Mammary epithelial cell (primary cell): ENCODE measurements at regions not wholly inside any gene's neighbourhood (a gene's known extent, or its start where the extent isn't known, plus 50 kb on each side); places are given as distances from the start of the nearest gene placed in this dataset.
"Not testable (repeated sequence)": the region's sequence is repeated elsewhere in the genome, so short reads cannot be mapped to it uniquely, and the experiment has no call there.

Source experiments
- CTCF ChIP-seq, 2 donors: IDR thresholded peaks in 1 of 2; conservative IDR thresholded peaks in 1 of 2; 2 replicates each; pipeline ENCODE4 v1.5.1; 2011 to 2012; ENCODE audit warnings: inconsistent platforms in 2 of 2, low read length in 2 of 2, mild to moderate bottlenecking in 2 of 2, control low read depth in 1 of 2, low read depth in 1 of 2; ENCODE audit not compliant: insufficient read depth in 1 of 2; ENCODE audit errors: extremely low read depth in 1 of 2
- EZH2 ChIP-seq: IDR thresholded peaks from 2 replicates; pipeline ENCODE4 v1.6.1; 2012; ENCODE audit warnings: low read length, inconsistent platforms, borderline replicate concordance

DNA sequence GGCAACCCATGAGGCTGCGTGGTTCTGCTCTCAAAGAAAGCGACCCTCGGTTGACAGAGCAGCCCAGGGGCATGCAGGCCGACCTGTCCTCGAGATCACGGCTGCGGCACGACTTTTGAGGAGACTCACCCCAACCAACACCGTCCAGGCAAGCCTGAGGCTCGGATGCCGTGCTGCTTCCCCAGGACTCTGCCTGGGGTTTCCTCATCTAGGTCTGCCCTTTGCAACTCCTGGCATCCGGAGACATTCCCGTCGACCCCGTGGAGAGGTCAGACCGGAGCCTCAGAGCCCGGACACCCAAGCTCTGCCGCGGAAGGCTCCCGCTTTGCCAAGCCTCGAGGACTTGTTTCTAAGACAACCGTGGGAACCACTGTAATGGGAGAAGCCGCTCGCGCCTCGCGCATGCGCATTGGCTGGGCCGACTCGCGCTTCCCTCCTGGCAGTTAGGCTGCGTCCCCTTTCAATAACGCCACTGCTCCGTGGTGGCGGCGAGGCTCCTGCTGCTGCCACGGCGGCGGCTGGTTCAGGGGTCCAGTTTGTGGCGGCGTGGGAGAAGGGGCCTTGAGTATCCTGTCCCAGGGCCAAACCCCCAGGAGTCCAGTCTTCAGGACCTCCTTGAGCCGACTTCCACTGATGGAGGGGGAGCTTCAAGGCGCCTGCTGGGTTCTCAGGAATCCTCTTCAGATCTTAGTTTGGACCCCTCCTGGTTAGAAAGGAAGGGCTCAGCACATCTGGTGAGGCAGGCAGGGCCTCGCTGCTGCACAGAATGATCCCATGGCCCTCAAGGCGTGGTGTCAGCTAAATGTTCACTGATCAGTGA lies 101.7 kb upstream of the ZNF337 start:
- TF ChIP-seq EZH2; CTCF (conservative IDR thresholded peaks at IDR 0.05 in 1 of 2, IDR thresholded peaks at IDR 0.05 in 1 of 2; ENCODE audit: extremely low read depth in 1 of 2, insufficient read depth in 1 of 2, low read depth in 1 of 2, low read length in 2 of 2): not testable (repeated sequence)
